Natural killer cell (primary cell): ENCODE measurements at regions not wholly inside any gene's neighbourhood (a gene's known extent, or its start where the extent isn't known, plus 50 kb on each side); places are given as distances from the start of the nearest gene placed in this dataset.

Experiments used
- ATAC-seq, 3 donors: fragments of 150-1000 bp in 2 of 3; fragments of 200-7000 bp in 1 of 3; cut with Tn5 transposase; 1 replicate in 1 of 3; 2 replicates in 2 of 3; pipeline ENCODE4 v1.10.0; 2021; ENCODE audit warnings: mild to moderate bottlenecking in 2 of 3, moderate library complexity in 2 of 3
- DNase-seq, 2 donors: peaks; one replicate each; pipeline versions ENCODE4 v3.0.0 to v3.0.0-alpha.2; 2013 to 2021; ENCODE audit warnings: mixed read lengths in 1 of 2
- H3K27ac ChIP-seq: one replicate; pipeline ENCODE4 v1.5.1; 2013; ENCODE audit warnings: mild to moderate bottlenecking, low read length
- H3K27me3 ChIP-seq: one replicate; pipeline ENCODE4 v1.6.1; 2013; ENCODE audit warnings: low read length; ENCODE audit not compliant: control insufficient read depth, insufficient read depth
- H3K36me3 ChIP-seq: one replicate; pipeline ENCODE4 v1.6.1; 2013; ENCODE audit warnings: low read length; ENCODE audit not compliant: control insufficient read depth, insufficient read depth
- H3K4me1 ChIP-seq: one replicate; pipeline ENCODE4 v1.6.1; 2013; ENCODE audit warnings: low read length; ENCODE audit not compliant: control insufficient read depth, insufficient read depth
- H3K4me3 ChIP-seq: one replicate; pipeline ENCODE4 v1.5.1; 2013; ENCODE audit warnings: low read length
- H3K9me3 ChIP-seq: one replicate; pipeline ENCODE4 v1.6.1; 2013; ENCODE audit warnings: low read length; ENCODE audit not compliant: control insufficient read depth, insufficient read depth
- H3K27ac Mint-ChIP-seq, 2 donors: one replicate each; pipeline ENCODE4 v1.8.0; 2022; ENCODE audit warnings: mild to moderate bottlenecking in 2 of 2, mixed read lengths in 2 of 2, moderate library complexity in 1 of 2
- H3K27me3 Mint-ChIP-seq, 2 donors: one replicate each; pipeline ENCODE4 v1.8.0; 2022; ENCODE audit warnings: low read depth in 2 of 2, mixed read lengths in 2 of 2
- H3K36me3 Mint-ChIP-seq: one replicate; pipeline ENCODE4 v1.8.0; 2022; ENCODE audit warnings: mixed read lengths
- H3K4me1 Mint-ChIP-seq, 2 donors: one replicate each; pipeline ENCODE4 v1.8.0; 2022; ENCODE audit warnings: mixed read lengths in 2 of 2
- H3K4me3 Mint-ChIP-seq: one replicate; pipeline ENCODE4 v1.8.0; 2022; ENCODE audit warnings: mild to moderate bottlenecking, moderate library complexity, mixed read lengths
- H3K9me3 Mint-ChIP-seq, 2 donors: one replicate each; pipeline ENCODE4 v1.8.0; 2022; ENCODE audit warnings: mixed read lengths in 2 of 2
- WGBS: methylation state at CpG from one replicate; pipeline ENCODE4 v1.1.7; 2013; ENCODE audit warnings: missing lambda C conversion rate; ENCODE audit not compliant: insufficient coverage; 5-methylcytosine and 5-hydroxymethylcytosine counted together
- intact Hi-C: fragments of 100-400 bp; cut with micrococcal nuclease; formaldehyde crosslinking; loops from one replicate; pipeline ENCODE4 v1.14.2; 2022
- TF ChIP-seq, protein P1 (sequence below): fragments of 200-600 bp; IDR thresholded peaks from one replicate; pipeline ENCODE4 v1.8.0; 2022; ENCODE audit warnings: antibody characterized with exemption

DNA sequence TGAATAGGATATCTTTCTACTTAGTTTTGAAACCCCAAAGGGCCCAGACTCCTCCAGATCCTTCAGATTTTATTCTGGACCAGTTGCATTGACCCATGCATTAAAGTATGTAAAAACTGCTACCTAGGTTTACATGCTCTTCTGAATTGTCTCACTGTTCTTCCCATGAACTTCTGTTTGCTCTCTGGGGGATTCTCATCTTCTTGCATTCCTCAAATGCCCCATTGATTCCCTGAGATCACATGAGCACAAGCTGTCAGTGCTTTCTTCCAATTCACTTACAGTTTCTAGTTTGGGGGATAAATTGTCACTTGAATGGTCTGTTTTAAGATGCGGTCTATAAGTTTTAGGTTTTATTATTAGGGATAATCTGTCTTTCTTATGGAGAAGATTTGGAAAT, 188.9 kb upstream of the KIF2B start:
- H3K27ac Mint-ChIP-seq, result no peak overlapping the region
- Histone ChIP-seq H3K27me3 (no peaks in the 10 kb centered on the region), H3K36me3 (no peaks in the 10 kb centered on the region), H3K9me3 (no peaks in the 10 kb centered on the region), H3K4me1 (no peaks in the 10 kb centered on the region), H3K4me3 (no peak overlapping the region), H3K27ac (no peak overlapping the region)
- peaks cover 8% of the 10 kb centered on the region for H3K36me3 Mint-ChIP-seq
- no CpG with 5 or more reads among the region's 1 CpG for WGBS
- no peaks in the 10 kb centered on the region for H3K4me1 Mint-ChIP-seq
- intact Hi-C loops, result no loop called here
- no peak overlapping the region for H3K4me3 Mint-ChIP-seq
- TF ChIP-seq, protein P1, sequence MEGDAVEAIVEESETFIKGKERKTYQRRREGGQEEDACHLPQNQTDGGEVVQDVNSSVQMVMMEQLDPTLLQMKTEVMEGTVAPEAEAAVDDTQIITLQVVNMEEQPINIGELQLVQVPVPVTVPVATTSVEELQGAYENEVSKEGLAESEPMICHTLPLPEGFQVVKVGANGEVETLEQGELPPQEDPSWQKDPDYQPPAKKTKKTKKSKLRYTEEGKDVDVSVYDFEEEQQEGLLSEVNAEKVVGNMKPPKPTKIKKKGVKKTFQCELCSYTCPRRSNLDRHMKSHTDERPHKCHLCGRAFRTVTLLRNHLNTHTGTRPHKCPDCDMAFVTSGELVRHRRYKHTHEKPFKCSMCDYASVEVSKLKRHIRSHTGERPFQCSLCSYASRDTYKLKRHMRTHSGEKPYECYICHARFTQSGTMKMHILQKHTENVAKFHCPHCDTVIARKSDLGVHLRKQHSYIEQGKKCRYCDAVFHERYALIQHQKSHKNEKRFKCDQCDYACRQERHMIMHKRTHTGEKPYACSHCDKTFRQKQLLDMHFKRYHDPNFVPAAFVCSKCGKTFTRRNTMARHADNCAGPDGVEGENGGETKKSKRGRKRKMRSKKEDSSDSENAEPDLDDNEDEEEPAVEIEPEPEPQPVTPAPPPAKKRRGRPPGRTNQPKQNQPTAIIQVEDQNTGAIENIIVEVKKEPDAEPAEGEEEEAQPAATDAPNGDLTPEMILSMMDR, result no peak
- H3K27me3 Mint-ChIP-seq, result no peaks in the 10 kb centered on the region
- peaks cover 14 to 17% of the 10 kb centered on the region in 2 donors for H3K9me3 Mint-ChIP-seq
- no peak for ATAC-seq
- DNase-seq, result no peak

DNA sequence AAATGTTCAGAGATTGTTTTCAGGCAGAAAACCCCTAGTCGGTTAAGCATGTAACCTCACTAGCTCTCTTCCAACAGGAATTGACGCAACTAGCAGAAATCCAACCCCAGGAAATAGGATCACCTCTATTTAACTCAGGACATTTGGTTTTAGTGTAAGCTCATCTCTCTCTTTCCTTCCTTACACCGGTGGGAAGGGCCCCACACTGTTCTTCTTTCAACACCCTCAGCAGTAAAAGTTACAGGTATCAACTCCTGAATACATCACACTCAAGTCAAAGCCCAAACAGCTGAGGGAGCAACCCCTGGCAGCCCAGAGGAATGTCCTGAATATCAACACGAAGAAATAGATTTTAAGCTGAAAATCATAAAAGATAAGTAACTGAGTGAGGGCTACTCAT, 191.2 kb upstream of the KIF2B start:
- DNase-seq, result no peak
- Histone ChIP-seq H3K9me3 (no peaks in the 10 kb centered on the region), H3K27me3 (no peaks in the 10 kb centered on the region), H3K4me3 (no peak overlapping the region), H3K4me1 (no peaks in the 10 kb centered on the region), H3K36me3 (no peaks in the 10 kb centered on the region), H3K27ac (no peak overlapping the region)
- H3K9me3 Mint-ChIP-seq, result peaks cover 13 to 19% of the 10 kb centered on the region in 2 donors
- TF ChIP-seq, protein P1, result no peak
- H3K4me1 Mint-ChIP-seq, result no peaks in the 10 kb centered on the region
- no peak for ATAC-seq
- H3K4me3 Mint-ChIP-seq, result no peak overlapping the region
- no peaks in the 10 kb centered on the region for H3K27me3 Mint-ChIP-seq
- H3K27ac Mint-ChIP-seq, result no peak overlapping the region
- peaks cover 8% of the 10 kb centered on the region for H3K36me3 Mint-ChIP-seq
- intact Hi-C loops, result no loop called here
- WGBS, result 58% methylated on average over 4 of the region's 4 CpGs

DNA sequence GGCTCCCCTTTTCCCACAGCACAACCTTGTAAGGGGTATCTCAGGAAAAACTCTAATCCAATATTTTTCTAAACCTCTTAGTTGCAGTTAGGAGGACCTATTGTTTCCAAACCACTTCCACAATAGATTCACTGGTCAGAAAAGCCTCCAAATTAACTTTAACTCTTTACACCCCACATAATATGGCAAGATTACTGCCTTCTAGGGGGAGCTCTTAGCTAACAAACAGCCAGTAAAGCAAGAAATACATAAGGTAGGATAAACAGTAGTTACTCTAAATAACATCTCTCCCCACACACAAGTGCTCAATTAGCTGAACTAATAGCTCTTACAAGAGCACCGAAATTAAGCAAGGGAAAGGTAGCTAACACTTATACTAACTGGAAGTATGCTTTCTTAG, 192.1 kb upstream of the KIF2B start:
- Mint-ChIP-seq H3K4me3 (no peak overlapping the region), H3K27ac (no peak overlapping the region), H3K36me3 (peaks cover 8% of the 10 kb centered on the region), H3K9me3 (peaks cover 13 to 19% of the 10 kb centered on the region in 2 donors), H3K4me1 (no peaks in the 10 kb centered on the region), H3K27me3 (no peaks in the 10 kb centered on the region)
- TF ChIP-seq, protein P1, result no peak
- Histone ChIP-seq H3K4me3 (no peak overlapping the region), H3K27ac (no peak overlapping the region), H3K4me1 (no peaks in the 10 kb centered on the region), H3K27me3 (no peaks in the 10 kb centered on the region), H3K36me3 (no peaks in the 10 kb centered on the region), H3K9me3 (no peaks in the 10 kb centered on the region)
- ATAC-seq (no peak), DNase-seq (no peak)
- intact Hi-C loops, result no loop called here
- 53% methylated on average over 1 of the region's 1 CpG for WGBS

- no peaks in the 10 kb centered on the region for H3K27me3 ChIP-seq
- Mint-ChIP-seq H3K4me3 (no peak overlapping the region), H3K9me3 (peaks cover 13 to 20% of the 10 kb centered on the region in 2 donors), H3K27ac (no peak overlapping the region), H3K36me3 (peaks cover 8% of the 10 kb centered on the region), H3K4me1 (no peaks in the 10 kb centered on the region), H3K27me3 (no peaks in the 10 kb centered on the region)
- DNase-seq, result no peak
- no peak overlapping the region for H3K27ac ChIP-seq
- ATAC-seq, result no peak
- WGBS, result 70% methylated on average over 3 of the region's 3 CpGs
- TF ChIP-seq, protein P1, result no peak
- no peaks in the 10 kb centered on the region for H3K9me3 ChIP-seq
- no peaks in the 10 kb centered on the region for H3K36me3 ChIP-seq
- intact Hi-C loops, result no loop called here
- H3K4me1 ChIP-seq, result no peaks in the 10 kb centered on the region
- H3K4me3 ChIP-seq, result no peak overlapping the region
Measured at GRCh38 chr17:53630115-53630514, 192.6 kb upstream of the KIF2B start.
